Mucosa of gallbladder (tissue), 1 donor: ENCODE measurements at regions not wholly inside any gene's neighbourhood (a gene's known extent, or its start where the extent isn't known, plus 50 kb on each side); places are given as distances from the start of the nearest gene placed in this dataset.
A peak's percentile ranks its signal among the peaks of the same experiment; 100 is the strongest.
"Not testable (repeated sequence)": the region's sequence is repeated elsewhere in the genome, so short reads cannot be mapped to it uniquely, and the experiment has no call there.

Experiments used
- DNase-seq: peaks from one replicate; pipeline ENCODE4 v3.0.0-alpha.2; 2020; ENCODE audit warnings: low spot score
- donor health status: DM: no; HTN: no; CAD: no.

- no peak for DNase-seq
These were observed 784.6 kb downstream of the TMTC2 start for GRCh38 chr12:83471341-83471740.

GRCh38 chr12:83470749-83471148 lies 784.0 kb downstream of the TMTC2 start:
- DNase-seq, result no peak

- no peak for DNase-seq
These were observed 782.5 kb downstream of the TMTC2 start for GRCh38 chr12:83468988-83469908.

GRCh38 chr12:83465632-83466031 lies 778.9 kb downstream of the TMTC2 start:
- no peak for DNase-seq

DNA sequence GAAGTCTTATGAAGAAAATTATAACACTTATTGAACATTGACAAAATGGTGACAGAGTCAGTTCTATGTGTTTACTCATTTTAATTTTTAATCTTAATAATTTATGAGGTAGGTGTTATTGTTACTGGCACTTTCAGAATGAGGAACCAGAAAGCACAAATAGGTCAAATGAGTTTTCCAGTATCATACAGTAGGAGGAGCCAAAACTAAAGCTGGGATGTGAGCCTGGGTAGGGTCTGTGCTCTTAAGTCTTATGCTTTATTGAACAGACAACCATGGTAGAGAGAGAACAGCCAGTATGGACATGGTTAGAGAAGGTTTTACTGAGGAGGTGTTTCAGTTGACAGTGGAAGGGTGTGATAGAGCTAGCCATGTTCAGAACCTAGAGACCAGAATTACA lies 775.7 kb downstream of the TMTC2 start:
- no peak for DNase-seq

GRCh38 chr12:83461336-83461935 lies 774.7 kb downstream of the TMTC2 start:
- DNase-seq, result no peak

DNA sequence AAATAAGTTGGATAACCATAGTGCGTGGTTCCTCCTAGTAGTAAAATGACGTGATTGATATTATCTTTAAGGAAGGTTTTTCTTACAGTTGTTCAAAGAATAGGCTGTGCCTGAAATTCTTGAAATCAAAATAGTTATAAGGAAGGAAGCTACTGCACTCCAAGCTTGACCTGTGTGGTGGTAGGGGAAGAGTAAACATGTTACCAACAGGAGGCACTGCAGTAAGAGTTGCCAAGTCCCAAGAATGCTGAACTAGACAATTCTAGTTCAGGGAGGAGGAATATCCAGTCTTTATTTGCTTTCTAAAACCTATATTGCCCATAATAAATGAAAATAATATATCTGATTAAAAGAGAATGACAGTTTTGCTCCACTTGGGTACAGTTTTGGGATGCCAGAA lies 764.5 kb downstream of the TMTC2 start:
- no peak for DNase-seq

- DNase-seq, result no peak
These were observed 747.9 kb downstream of the TMTC2 start for GRCh38 chr12:83434600-83434999.

DNA sequence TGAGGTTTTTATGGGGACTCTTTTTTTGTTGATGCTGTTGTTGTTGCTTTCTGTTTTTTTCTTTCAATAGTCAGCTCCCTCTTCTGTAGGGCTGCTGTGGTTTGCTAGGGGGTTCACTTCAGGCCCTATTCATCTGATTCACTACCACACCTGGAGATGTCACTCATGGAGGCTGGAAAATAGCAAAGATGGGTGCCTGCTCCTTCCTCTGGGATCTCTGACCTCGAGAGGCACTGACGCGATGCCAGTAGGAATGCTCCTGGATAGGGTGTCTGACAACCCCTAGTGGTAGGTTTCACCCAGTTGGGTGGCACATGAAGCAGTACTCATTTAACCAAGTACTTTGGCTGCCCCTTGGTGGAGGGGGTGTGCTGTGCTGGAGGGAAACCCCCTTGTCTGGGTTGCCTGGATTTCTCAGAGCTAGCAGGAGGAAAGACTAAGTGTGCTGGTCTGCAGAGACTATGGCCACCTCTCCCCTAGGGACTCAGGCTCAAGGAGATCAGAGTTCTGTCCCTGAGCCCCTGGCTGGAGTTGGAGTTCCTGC lies 745.5 kb downstream of the TMTC2 start:
- DNase-seq, result no peak

- DNase-seq, result not testable (repeated sequence)
These were observed 741.0 kb downstream of the TMTC2 start for GRCh38 chr12:83427586-83428136.

DNA sequence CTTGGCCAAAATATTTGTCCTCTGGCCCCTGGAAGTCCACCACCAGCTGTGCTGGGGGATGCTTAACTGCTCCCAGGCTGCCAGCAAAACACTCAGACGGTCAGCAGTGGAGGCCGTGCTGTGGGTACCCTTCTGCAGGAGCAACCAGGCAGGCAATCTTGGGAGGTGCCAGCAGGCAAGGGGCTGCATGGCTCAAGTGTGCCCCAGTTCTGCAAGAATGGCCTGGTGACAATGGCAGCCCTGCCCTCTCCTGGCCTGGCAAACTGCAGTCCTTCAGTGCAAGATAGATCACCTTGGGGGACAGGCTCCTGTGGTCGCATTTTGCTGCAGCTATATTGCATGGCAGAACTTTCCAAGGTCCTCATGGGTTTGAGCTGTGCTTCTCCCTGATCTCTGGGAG lies 728.3 kb downstream of the TMTC2 start:
- DNase-seq, result no peak

GRCh38 chr12:83408851-83409250 lies 722.1 kb downstream of the TMTC2 start:
- DNase-seq, result no peak

DNA sequence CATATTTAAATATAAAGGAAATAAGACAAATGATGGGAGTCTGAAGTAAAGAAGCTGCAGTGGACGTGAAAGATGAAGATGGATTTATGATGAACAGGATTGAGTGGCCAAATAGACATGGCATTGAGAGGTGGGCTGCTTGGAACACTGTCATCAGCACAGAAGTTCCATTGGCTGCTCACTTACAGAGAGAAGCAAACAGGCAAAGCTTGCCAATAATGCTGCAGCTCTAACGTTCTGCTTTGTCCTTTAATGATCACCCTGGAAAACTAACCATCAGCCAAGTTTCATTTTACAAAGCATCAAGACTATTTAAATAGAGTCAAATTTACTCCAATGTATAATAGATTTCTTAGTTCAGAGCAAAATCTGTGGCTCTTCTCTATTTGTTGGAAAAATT lies 721.4 kb downstream of the TMTC2 start:
- DNase-seq, result no peak

- DNase-seq, result no peak
These were observed 717.8 kb downstream of the TMTC2 start for GRCh38 chr12:83404521-83404920.

DNA sequence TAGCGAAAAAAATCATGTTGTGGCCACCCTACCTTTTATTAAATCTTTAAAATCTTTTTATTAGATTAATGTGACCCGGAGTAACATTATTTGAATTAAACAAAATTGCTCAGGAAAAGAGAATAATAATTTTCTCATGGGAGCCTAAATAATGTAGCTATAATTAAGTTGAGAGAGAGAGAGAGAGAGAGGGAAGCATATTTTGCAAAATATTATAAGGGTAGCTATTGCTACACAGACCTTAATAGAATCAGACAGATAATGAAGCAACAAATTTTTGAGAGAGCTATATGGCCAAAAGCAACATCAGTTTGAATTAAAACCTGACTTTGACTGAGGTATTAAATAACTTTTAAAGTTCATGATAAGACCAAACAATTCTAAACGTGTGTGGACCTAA lies 703.5 kb downstream of the TMTC2 start:
- no peak for DNase-seq

DNA sequence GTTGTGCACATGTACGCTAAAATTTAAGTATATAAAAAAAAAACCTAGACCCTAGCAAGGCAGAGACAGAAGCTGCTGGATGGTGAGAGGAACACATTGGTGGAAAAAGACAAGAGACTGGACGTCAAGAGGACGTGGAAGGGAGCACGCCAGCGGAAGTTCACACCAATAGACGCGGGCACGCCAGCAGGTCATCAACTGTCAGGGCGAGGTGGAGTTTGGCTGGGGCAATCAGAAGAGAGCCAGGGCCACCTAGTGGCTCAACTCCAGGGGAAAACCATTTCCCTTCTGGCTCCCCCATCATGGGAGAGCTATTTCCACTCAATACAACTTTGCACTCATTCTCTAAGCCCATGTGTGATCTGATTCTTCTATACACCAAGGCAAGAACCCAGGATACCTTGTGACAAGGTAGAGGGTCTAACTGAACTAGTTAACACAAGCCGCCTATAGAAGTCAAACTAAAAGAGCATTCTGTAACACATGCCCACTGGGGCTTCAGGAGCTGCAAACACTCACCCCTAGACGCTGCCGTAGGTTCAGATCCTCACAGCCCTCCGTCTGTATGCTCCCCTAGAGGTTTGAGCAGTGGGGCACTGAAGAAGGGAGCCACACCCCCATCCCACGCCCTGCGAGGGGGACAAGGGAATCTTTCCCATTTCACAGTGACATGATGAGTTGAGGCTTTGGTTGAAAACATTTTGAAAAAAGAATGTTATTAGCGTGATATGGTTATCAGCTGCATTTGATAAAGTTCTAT lies 702.7 kb downstream of the TMTC2 start:
- peak; percentile 20 for DNase-seq

DNA sequence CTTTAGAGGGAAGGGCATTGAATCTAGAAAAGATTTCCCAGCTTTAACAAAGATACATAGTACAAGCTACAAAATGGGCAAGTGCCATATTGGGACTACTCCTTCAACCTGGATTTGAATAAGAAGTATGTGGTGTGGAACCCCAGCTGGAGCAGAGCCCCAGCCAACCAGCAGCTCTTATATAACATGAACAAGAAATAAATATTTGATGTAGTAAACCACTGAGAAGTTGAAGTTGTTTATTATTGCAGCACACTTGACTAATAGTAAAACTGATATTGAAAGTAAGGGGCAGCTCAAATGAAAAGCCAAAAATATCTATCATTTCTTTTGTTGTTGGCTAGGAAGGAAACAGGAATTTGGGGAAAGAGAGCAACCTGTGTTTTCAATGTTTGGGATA lies 701.8 kb downstream of the TMTC2 start:
- DNase-seq, result no peak

DNA sequence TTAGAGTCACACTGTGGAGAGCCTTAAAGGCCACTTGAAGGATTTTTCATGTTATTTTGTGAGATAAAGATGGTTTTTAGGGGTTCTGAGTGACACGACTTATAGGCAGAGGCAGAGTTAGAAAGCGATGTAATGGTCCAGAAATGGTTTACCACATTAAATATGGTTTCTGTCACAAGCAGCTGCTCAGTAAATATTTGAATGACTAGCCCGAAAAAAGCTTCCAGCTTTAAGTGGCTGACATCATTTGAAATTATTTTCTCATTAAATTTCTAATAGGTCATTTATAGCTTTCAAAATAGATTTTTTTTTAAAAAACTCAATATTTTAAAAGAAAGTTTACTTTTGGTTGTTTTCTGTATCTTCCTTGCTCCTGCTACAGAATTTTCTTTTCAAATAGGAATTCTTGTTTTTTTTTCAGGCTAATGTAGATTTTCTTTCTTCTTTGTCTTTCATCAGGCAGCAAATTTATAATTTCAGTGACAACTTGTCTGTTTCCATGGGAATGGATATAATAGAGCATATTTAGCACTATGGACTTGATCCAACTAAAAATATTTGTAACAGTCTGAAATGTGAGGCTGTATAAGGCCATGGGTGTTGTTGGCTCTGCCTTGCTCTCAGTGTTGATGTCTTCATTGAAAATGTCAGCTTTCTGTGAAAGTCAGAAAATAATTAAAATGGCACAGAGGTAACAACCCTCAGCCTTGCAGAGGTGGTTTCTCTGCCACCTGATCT lies 700.0 kb downstream of the TMTC2 start:
- DNase-seq, result no peak

DNA sequence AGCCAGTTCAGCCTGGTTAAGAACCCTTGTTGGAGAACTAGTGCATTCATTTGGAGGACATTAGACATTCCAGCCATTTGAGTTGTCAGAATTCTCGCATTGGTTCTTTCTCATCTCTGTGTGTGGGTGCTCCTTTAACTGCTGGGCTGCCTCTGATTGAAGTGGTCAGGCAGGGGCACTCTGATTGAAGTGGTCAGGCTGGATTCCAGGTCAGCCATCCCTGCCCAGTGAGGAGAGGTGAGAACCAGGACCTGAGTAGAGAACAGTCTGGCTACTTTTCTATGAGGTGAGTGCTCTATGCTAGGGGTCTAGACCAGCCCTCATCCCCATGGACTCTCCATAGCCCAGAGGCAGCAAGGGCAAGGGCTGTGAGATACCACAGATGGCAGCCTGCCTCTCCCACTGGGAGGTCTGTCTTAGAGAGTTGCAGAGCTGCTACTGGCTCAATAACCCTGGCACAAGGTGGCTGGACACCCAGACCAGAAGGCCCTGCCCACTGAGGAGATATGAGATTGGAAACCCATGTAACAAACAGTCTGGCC lies 691.6 kb downstream of the TMTC2 start:
- no peak for DNase-seq

GRCh38 chr12:83365317-83365716 lies 678.6 kb downstream of the TMTC2 start:
- no peak for DNase-seq

DNA sequence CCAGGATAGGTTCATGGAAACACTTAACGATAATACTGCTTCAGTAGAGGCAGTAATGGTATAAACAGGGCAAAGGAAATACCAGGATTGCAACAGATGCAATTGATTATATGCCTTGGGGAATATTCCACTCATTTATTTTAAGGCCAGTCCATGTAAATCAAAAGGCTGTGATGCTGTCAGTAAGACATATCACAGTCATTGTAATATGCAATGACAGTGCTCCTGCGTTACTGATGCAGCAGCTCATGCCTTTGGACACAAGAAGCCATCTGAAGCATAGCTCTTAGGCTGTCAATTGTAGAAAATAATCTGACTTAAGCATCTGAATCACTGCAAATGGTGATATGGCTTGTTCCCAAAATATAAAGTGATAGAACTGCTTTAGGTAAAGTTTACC lies 674.8 kb downstream of the TMTC2 start:
- DNase-seq, result no peak
